GM12878 (cell line): ENCODE measurements at regions not wholly inside any gene's neighbourhood (a gene's known extent, or its start where the extent isn't known, plus 50 kb on each side); places are given as distances from the start of the nearest gene placed in this dataset.

ENCODE experiments used
- ATAC-seq: fragments of 200-7000 bp; cut with Tn5 transposase; 3 replicates; pipeline ENCODE4 v1.9.1; 2020; ENCODE audit warnings: mild to moderate bottlenecking, moderate library complexity
- BruUV-seq: library from RNA; stranded (reverse); fragments of 400-500 nt; replicated peaks from 2 replicates; lab custom pipeline; 2021; lab: Mats Ljungman, UMichigan
- CTCF ChIA-PET: fragments of 300-600 bp; sonication (Branson Sonifier 250); formaldehyde crosslinking; extraction: SDS; loops from one replicate; lab custom pipeline; 2021; ENCODE audit warnings: inconsistent platforms; lab: Yijun Ruan, JAX
- POLR2A ChIA-PET: fragments of 350-600 bp; formaldehyde crosslinking; extraction: SDS; loops from one replicate; lab custom pipeline; 2021; ENCODE audit warnings: inconsistent platforms; lab: Charles Lee
- RAD21 ChIA-PET: fragments of 300-600 bp; sonication (Branson Sonifier 250); formaldehyde crosslinking; loops from one replicate; lab custom pipeline; 2023; ENCODE audit warnings: antibody characterized with exemption; ENCODE audit not compliant: unreplicated experiment; lab: Charles Lee
- SMC1A ChIA-PET: fragments of 300-600 bp; sonication (Branson Sonifier 250); formaldehyde crosslinking; loops from one replicate; lab custom pipeline; 2023; ENCODE audit not compliant: unreplicated experiment, uncharacterized antibody; lab: Charles Lee
- DNase-seq: peaks from one replicate; pipeline ENCODE4 v3.0.0-alpha.2; 2011; ENCODE audit warnings: low read depth, low spot score
- FAIRE-seq: peaks from 3 replicates; lab custom pipeline; 2011; peaks lifted over from hg19 to GRCh38; lab: Jason Lieb, UNC
- H2AFZ ChIP-seq: 2 replicates; pipeline ENCODE4 v1.6.0; 2011; ENCODE audit warnings: low read depth, low read length, control low read depth; ENCODE audit not compliant: control insufficient read depth
- H3K27ac ChIP-seq: 2 replicates; pipeline ENCODE4 v1.5.1; 2011; ENCODE audit warnings: control low read depth; ENCODE audit not compliant: control insufficient read depth, insufficient read depth
- H3K27me3 ChIP-seq, 2 experiments: replicated peaks in 1 of 2; 2 replicates each; pipeline versions ENCODE4 v1.6.0 to v1.6.1; 2011; ENCODE audit warnings: low read length in 1 of 2; ENCODE audit not compliant: control insufficient read depth in 2 of 2, insufficient read depth in 2 of 2
- H3K36me3 ChIP-seq, 2 experiments: 2 replicates each; pipeline ENCODE4 v1.5.1; 2011; ENCODE audit warnings: low read length in 1 of 2; ENCODE audit not compliant: control insufficient read depth in 2 of 2, insufficient read depth in 2 of 2
- H3K4me1 ChIP-seq: 2 replicates; pipeline ENCODE4 v1.6.1; 2011; ENCODE audit warnings: mild to moderate bottlenecking, low read length, moderate library complexity, mixed read lengths; ENCODE audit not compliant: control insufficient read depth, insufficient read depth
- H3K4me2 ChIP-seq: 2 replicates; pipeline ENCODE4 v1.6.0; 2011; ENCODE audit warnings: control low read depth; ENCODE audit not compliant: control insufficient read depth, insufficient read depth
- H3K4me3 ChIP-seq: fragments of 200-600 bp; sonication (generic); 2 replicates; pipeline ENCODE4 v1.5.1; 2016
- H3K79me2 ChIP-seq: 2 replicates; pipeline ENCODE4 v1.6.0; 2011; ENCODE audit warnings: low read length; ENCODE audit not compliant: control insufficient read depth, insufficient read depth
- H3K9ac ChIP-seq: 2 replicates; pipeline ENCODE4 v1.8.0; 2011; ENCODE audit warnings: low read length, control low read depth, mixed read lengths; ENCODE audit not compliant: control insufficient read depth, insufficient read depth
- H3K9me3 ChIP-seq: replicated peaks from 3 replicates; pipeline ENCODE4 v1.5.1; 2011; ENCODE audit warnings: mild to moderate bottlenecking, low read length; ENCODE audit not compliant: control insufficient read depth, insufficient read depth
- H4K20me1 ChIP-seq: 2 replicates; pipeline ENCODE4 v1.6.0; 2011; ENCODE audit not compliant: control insufficient read depth, insufficient read depth
- BHLHE40 ChIP-seq, 2 experiments: fragments of 450-650 bp in 1 of 2; IDR thresholded peaks; 2 replicates each; pipeline ENCODE4 v1.6.1; 2011 to 2017; ENCODE audit warnings: low read depth in 2 of 2, borderline replicate concordance in 1 of 2, improper control_type of control experiment in 1 of 2, low read length in 1 of 2, mild to moderate bottlenecking in 1 of 2
- E2F8 ChIP-seq: fragments of 450-650 bp; IDR thresholded peaks from 2 replicates; pipeline ENCODE4 v1.6.1; 2018; ENCODE audit warnings: mild to moderate bottlenecking, low read depth, moderate library complexity; ENCODE audit not compliant: partially characterized antibody
- HDAC2 ChIP-seq: fragments of 200-600 bp; sonication (generic); IDR thresholded peaks from 2 replicates; pipeline ENCODE4 v1.6.1; 2017
- HDGF ChIP-seq: fragments of 450-650 bp; IDR thresholded peaks from 2 replicates; pipeline ENCODE4 v1.6.1; 2016; ENCODE audit warnings: antibody characterized with exemption
- MTA3 ChIP-seq: IDR thresholded peaks from 2 replicates; pipeline ENCODE4 v1.6.1; 2012; ENCODE audit warnings: low read length, inconsistent platforms, borderline replicate concordance
- MXI1 ChIP-seq: fragments of 150-350 bp; IDR thresholded peaks from 2 replicates; pipeline ENCODE4 v1.6.1; 2011; ENCODE audit warnings: low read depth, mild to moderate bottlenecking, inconsistent platforms, low read length, improper control_type of control experiment
- SMC3 ChIP-seq: IDR thresholded peaks from 2 replicates; pipeline ENCODE4 v1.6.1; 2011; ENCODE audit warnings: low read length, improper control_type of control experiment, borderline replicate concordance
- STAT3 ChIP-seq: IDR thresholded peaks from 2 replicates; pipeline ENCODE4 v1.6.1; 2011; ENCODE audit warnings: low read depth, low read length, improper control_type of control experiment
- TARDBP ChIP-seq: IDR thresholded peaks from 2 replicates; pipeline ENCODE4 v1.6.1; 2016; ENCODE audit warnings: borderline replicate concordance
- ZNF217 ChIP-seq: fragments of 450-650 bp; IDR thresholded peaks from 2 replicates; pipeline ENCODE4 v1.6.1; 2017; ENCODE audit warnings: antibody characterized with exemption, mild to moderate bottlenecking
- ZNF24 ChIP-seq: fragments of 450-650 bp; IDR thresholded peaks from 2 replicates; pipeline ENCODE4 v1.6.1; 2017; ENCODE audit warnings: antibody characterized with exemption, mild to moderate bottlenecking
- ZNF274 ChIP-seq: IDR thresholded peaks from one replicate; pipeline ENCODE4 v1.8.0; 2011; ENCODE audit not compliant: insufficient read length, insufficient read depth
- WGBS: methylation state at CpG from one replicate; pipeline ENCODE4 v1.1.6; 2016; ENCODE audit warnings: low lambda C conversion rate; ENCODE audit not compliant: insufficient replicate concordance, insufficient coverage; ENCODE audit errors: missing lambda C conversion rate; 5-methylcytosine and 5-hydroxymethylcytosine counted together
- in situ Hi-C: fragments of 300-500 bp; cut with MboI; formaldehyde crosslinking; loops from 9 replicates; pipeline ENCODE4 v1.14.3; 2018; ENCODE audit warnings: mixed read lengths
- intact Hi-C: fragments of 100-400 bp; cut with micrococcal nuclease; formaldehyde crosslinking; loops from one replicate; pipeline ENCODE4 v1.14.2; 2022; ENCODE audit not compliant: unreplicated experiment
- TF ChIP-seq, protein P1 (sequence below): IDR thresholded peaks from 2 replicates; pipeline ENCODE4 v1.6.1; 2012; ENCODE audit warnings: mild to moderate bottlenecking, low read depth, low read length

DNA sequence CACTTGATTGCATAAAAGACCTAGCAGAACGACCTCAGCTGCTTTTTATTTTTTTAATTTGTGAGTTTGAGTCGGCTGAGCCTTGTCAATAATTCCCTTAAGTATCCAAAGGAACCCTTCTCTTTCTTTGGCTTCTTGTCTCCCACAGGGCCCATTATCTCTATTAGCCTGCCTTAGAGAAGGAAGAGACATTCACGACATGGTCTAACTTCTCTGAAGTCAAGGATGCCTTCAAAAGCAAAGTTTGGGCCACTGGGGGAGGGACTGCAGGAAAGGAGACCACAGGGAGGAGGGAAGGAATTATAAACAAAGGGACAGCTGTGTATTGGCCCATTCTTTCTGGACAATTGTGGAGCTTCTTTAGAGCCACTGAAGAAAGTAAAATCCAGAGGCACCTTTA, 126.4 kb downstream of the BRMS1L start:
- CTCF ChIA-PET, result no interaction called here
- SMC1A ChIA-PET, result no interaction called here

More for the DNA sequence above, 126.4 kb downstream of the BRMS1L start:
- intact Hi-C loops (no loop called here), in situ Hi-C loops (no loop called here)
- no peak overlapping the region for H3K27ac ChIP-seq
- no peaks in the 10 kb centered on the region for H3K79me2 ChIP-seq
- DNase-seq, result no peak
- H2AFZ ChIP-seq, result no peak overlapping the region
- H3K4me3 ChIP-seq, result no peak overlapping the region
- H3K27me3 ChIP-seq, result no peaks in the 10 kb centered on the region
- no peaks in the 10 kb centered on the region for H3K36me3 ChIP-seq
- TF ChIP-seq ZNF274, result no peak
- no peak for TF ChIP-seq MTA3
- no peak for TF ChIP-seq BHLHE40 (IDR thresholded peaks at IDR 0.05; ENCODE audit: borderline replicate concordance in 1 of 2, low read depth in 2 of 2, low read length in 1 of 2)
- TF ChIP-seq STAT3, result no peak
- no peak for TF ChIP-seq MXI1
- TF ChIP-seq HDGF, result no peak
- TF ChIP-seq ZNF24, result no peak
- TF ChIP-seq, protein P1, sequence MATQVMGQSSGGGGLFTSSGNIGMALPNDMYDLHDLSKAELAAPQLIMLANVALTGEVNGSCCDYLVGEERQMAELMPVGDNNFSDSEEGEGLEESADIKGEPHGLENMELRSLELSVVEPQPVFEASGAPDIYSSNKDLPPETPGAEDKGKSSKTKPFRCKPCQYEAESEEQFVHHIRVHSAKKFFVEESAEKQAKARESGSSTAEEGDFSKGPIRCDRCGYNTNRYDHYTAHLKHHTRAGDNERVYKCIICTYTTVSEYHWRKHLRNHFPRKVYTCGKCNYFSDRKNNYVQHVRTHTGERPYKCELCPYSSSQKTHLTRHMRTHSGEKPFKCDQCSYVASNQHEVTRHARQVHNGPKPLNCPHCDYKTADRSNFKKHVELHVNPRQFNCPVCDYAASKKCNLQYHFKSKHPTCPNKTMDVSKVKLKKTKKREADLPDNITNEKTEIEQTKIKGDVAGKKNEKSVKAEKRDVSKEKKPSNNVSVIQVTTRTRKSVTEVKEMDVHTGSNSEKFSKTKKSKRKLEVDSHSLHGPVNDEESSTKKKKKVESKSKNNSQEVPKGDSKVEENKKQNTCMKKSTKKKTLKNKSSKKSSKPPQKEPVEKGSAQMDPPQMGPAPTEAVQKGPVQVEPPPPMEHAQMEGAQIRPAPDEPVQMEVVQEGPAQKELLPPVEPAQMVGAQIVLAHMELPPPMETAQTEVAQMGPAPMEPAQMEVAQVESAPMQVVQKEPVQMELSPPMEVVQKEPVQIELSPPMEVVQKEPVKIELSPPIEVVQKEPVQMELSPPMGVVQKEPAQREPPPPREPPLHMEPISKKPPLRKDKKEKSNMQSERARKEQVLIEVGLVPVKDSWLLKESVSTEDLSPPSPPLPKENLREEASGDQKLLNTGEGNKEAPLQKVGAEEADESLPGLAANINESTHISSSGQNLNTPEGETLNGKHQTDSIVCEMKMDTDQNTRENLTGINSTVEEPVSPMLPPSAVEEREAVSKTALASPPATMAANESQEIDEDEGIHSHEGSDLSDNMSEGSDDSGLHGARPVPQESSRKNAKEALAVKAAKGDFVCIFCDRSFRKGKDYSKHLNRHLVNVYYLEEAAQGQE, result no peak
- TF ChIP-seq HDAC2, result no peak
- TF ChIP-seq SMC3, result no peak
- no peak for TF ChIP-seq E2F8
- no peak for TF ChIP-seq ZNF217
- TF ChIP-seq TARDBP, result no peak
- FAIRE-seq, result no peak
- no peak for ATAC-seq
- no peaks in the 10 kb centered on the region for H3K9me3 ChIP-seq
- no TSS peak for BruUV-seq
- no peak overlapping the region for H3K9ac ChIP-seq
- WGBS, result 22% methylated on average over 3 of the region's 3 CpGs
- H3K4me1 ChIP-seq, result no peaks in the 10 kb centered on the region
- no peaks in the 10 kb centered on the region for H4K20me1 ChIP-seq
- RAD21 ChIA-PET, result no interaction called here
- POLR2A ChIA-PET, result no interaction called here
- no peak overlapping the region for H3K4me2 ChIP-seq
